ENCODE measurements at regions not wholly inside any gene's neighbourhood (a gene's known extent, or its start where the extent isn't known, plus 50 kb on each side); places are given as distances from the start of the nearest gene placed in this dataset.

GRCh38 chr5:174528821-174529544 lies 195.4 kb upstream of the MSX2 start:
- TF ChIP-seq, protein P1, sequence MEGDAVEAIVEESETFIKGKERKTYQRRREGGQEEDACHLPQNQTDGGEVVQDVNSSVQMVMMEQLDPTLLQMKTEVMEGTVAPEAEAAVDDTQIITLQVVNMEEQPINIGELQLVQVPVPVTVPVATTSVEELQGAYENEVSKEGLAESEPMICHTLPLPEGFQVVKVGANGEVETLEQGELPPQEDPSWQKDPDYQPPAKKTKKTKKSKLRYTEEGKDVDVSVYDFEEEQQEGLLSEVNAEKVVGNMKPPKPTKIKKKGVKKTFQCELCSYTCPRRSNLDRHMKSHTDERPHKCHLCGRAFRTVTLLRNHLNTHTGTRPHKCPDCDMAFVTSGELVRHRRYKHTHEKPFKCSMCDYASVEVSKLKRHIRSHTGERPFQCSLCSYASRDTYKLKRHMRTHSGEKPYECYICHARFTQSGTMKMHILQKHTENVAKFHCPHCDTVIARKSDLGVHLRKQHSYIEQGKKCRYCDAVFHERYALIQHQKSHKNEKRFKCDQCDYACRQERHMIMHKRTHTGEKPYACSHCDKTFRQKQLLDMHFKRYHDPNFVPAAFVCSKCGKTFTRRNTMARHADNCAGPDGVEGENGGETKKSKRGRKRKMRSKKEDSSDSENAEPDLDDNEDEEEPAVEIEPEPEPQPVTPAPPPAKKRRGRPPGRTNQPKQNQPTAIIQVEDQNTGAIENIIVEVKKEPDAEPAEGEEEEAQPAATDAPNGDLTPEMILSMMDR (conservative IDR thresholded peaks at IDR 0.05; ENCODE audit: low read length) = no peak
- TF ChIP-seq EZH2phosphoT487 (IDR thresholded peaks at IDR 0.05; ENCODE audit: borderline replicate concordance, low read depth, low read length) = no peak
- H3K9me2 ChIP-seq (ENCODE audit: insufficient read depth, low read length) = no peaks in the 10 kb centered on the region
- DNase-seq (ENCODE audit: low spot score) = no peak
- no TSS peak for BruUV-seq (replicated peaks)
- no peaks in the 10 kb centered on the region for H4K20me1 ChIP-seq (ENCODE audit: insufficient read depth, low read length)
- H3K79me2 ChIP-seq (ENCODE audit: insufficient read depth, low read depth, low read length) = no peaks in the 10 kb centered on the region
- H3K27ac ChIP-seq (ENCODE audit: low read depth, low read length, poor library complexity, severe bottlenecking) = no peak overlapping the region
- CTCF ChIA-PET (ENCODE audit: unreplicated experiment) = no interaction called here
- H2AFZ ChIP-seq (ENCODE audit: low read length) = no peak overlapping the region
- no peak overlapping the region for H3K4me3 ChIP-seq (ENCODE audit: low read depth, low read length, poor library complexity, severe bottlenecking)
- no peaks in the 10 kb centered on the region for H3K4me1 ChIP-seq (ENCODE audit: insufficient read depth, low read length, poor library complexity, severe bottlenecking)
- intact Hi-C loops (cut with micrococcal nuclease; ENCODE audit: unreplicated experiment) = no loop called here
- POLR2A ChIA-PET = interaction anchor here (0.7 kb wide), 1 partner anchor 185 kb away, joined by 4 read pairs; no protein-coding TSS in a partner anchor
- H3K9me3 ChIP-seq (ENCODE audit: low read length) = no peaks in the 10 kb centered on the region
- no peak overlapping the region for H3K4me2 ChIP-seq (ENCODE audit: low read length)
- no peaks in the 10 kb centered on the region for H3K36me3 ChIP-seq (ENCODE audit: insufficient read depth, low read length)

GRCh38 chr5:174529925-174530681 lies 194.3 kb upstream of the MSX2 start:
- Histone ChIP-seq H3K79me2 (ENCODE audit: insufficient read depth, low read depth, low read length) (no peaks in the 10 kb centered on the region), H3K9me2 (ENCODE audit: insufficient read depth, low read length) (no peaks in the 10 kb centered on the region), H3K36me3 (ENCODE audit: insufficient read depth, low read length) (no peaks in the 10 kb centered on the region), H3K27ac (ENCODE audit: low read depth, low read length, poor library complexity, severe bottlenecking) (no peak overlapping the region), H3K4me1 (ENCODE audit: insufficient read depth, low read length, poor library complexity, severe bottlenecking) (no peaks in the 10 kb centered on the region), H3K4me2 (ENCODE audit: low read length) (no peak overlapping the region), H3K9me3 (ENCODE audit: low read length) (no peaks in the 10 kb centered on the region), H2AFZ (ENCODE audit: low read length) (no peak overlapping the region), H4K20me1 (ENCODE audit: insufficient read depth, low read length) (no peaks in the 10 kb centered on the region), H3K4me3 (ENCODE audit: low read depth, low read length, poor library complexity, severe bottlenecking) (no peak overlapping the region)
- POLR2A ChIA-PET = no interaction called here
- no peak for DNase-seq (ENCODE audit: low spot score)
- CTCF ChIA-PET (ENCODE audit: unreplicated experiment) = no interaction called here
- intact Hi-C loops (cut with micrococcal nuclease; ENCODE audit: unreplicated experiment) = no loop called here
- BruUV-seq (replicated peaks) = no TSS peak
- TF ChIP-seq, protein P1 (conservative IDR thresholded peaks at IDR 0.05; ENCODE audit: low read length) = no peak
- TF ChIP-seq EZH2phosphoT487 (IDR thresholded peaks at IDR 0.05; ENCODE audit: borderline replicate concordance, low read depth, low read length) = no peak

DNA sequence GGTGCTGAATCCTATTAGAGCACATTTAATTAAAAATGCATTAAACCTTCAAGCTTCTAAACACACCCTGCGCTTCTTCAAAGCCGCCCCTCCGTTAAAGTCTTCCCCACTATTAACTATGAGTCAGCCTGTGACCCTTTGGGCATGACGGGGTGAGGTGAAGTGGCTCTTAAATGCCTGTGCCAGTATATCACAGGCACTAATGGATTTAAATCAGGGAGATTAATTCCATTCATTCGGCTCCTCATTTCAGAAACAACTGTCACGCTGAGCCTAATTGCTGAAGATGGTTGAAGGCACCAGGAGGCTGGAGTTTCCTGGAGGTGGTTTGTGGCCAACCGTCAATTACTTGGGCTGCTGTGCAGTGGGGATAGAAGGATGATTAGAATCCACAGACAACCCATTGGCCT lies 192.6 kb upstream of the MSX2 start:
- Histone ChIP-seq H3K36me3 (ENCODE audit: insufficient read depth, low read length) (no peaks in the 10 kb centered on the region), H3K79me2 (ENCODE audit: insufficient read depth, low read depth, low read length) (no peaks in the 10 kb centered on the region), H3K4me1 (ENCODE audit: insufficient read depth, low read length, poor library complexity, severe bottlenecking) (no peaks in the 10 kb centered on the region), H3K9me3 (ENCODE audit: low read length) (no peaks in the 10 kb centered on the region), H3K4me3 (ENCODE audit: low read depth, low read length, poor library complexity, severe bottlenecking) (no peak overlapping the region), H3K4me2 (ENCODE audit: low read length) (no peak overlapping the region), H3K27ac (ENCODE audit: low read depth, low read length, poor library complexity, severe bottlenecking) (no peak overlapping the region), H3K9me2 (ENCODE audit: insufficient read depth, low read length) (no peaks in the 10 kb centered on the region), H2AFZ (ENCODE audit: low read length) (no peak overlapping the region), H4K20me1 (ENCODE audit: insufficient read depth, low read length) (no peaks in the 10 kb centered on the region)
- TF ChIP-seq EZH2phosphoT487 (IDR thresholded peaks at IDR 0.05; ENCODE audit: borderline replicate concordance, low read depth, low read length) = no peak
- TF ChIP-seq, protein P1 (conservative IDR thresholded peaks at IDR 0.05; ENCODE audit: low read length) = no peak
- POLR2A ChIA-PET = no interaction called here
- DNase-seq (ENCODE audit: low spot score) = no peak
- BruUV-seq (replicated peaks) = no TSS peak
- CTCF ChIA-PET (ENCODE audit: unreplicated experiment) = no interaction called here
- intact Hi-C loops (cut with micrococcal nuclease; ENCODE audit: unreplicated experiment) = no loop called here

All from OCI-LY7 (cell line).